Natural killer cell (primary cell): ENCODE measurements at regions not wholly inside any gene's neighbourhood (a gene's known extent, or its start where the extent isn't known, plus 50 kb on each side); places are given as distances from the start of the nearest gene placed in this dataset.
A peak's percentile ranks its signal among the peaks of the same experiment; 100 is the strongest.

Source experiments
- ATAC-seq, 3 donors: fragments of 150-1000 bp in 2 of 3; fragments of 200-7000 bp in 1 of 3; cut with Tn5 transposase; 1 replicate in 1 of 3; 2 replicates in 2 of 3; pipeline ENCODE4 v1.10.0; 2021; ENCODE audit warnings: mild to moderate bottlenecking in 2 of 3, moderate library complexity in 2 of 3
- DNase-seq, 2 donors: peaks; one replicate each; pipeline versions ENCODE4 v3.0.0 to v3.0.0-alpha.2; 2013 to 2021; ENCODE audit warnings: mixed read lengths in 1 of 2
- H3K27ac ChIP-seq: one replicate; pipeline ENCODE4 v1.5.1; 2013; ENCODE audit warnings: mild to moderate bottlenecking, low read length
- H3K27me3 ChIP-seq: one replicate; pipeline ENCODE4 v1.6.1; 2013; ENCODE audit warnings: low read length; ENCODE audit not compliant: control insufficient read depth, insufficient read depth
- H3K36me3 ChIP-seq: one replicate; pipeline ENCODE4 v1.6.1; 2013; ENCODE audit warnings: low read length; ENCODE audit not compliant: control insufficient read depth, insufficient read depth
- H3K4me1 ChIP-seq: one replicate; pipeline ENCODE4 v1.6.1; 2013; ENCODE audit warnings: low read length; ENCODE audit not compliant: control insufficient read depth, insufficient read depth
- H3K4me3 ChIP-seq: one replicate; pipeline ENCODE4 v1.5.1; 2013; ENCODE audit warnings: low read length
- H3K9me3 ChIP-seq: one replicate; pipeline ENCODE4 v1.6.1; 2013; ENCODE audit warnings: low read length; ENCODE audit not compliant: control insufficient read depth, insufficient read depth
- H3K27ac Mint-ChIP-seq, 2 donors: one replicate each; pipeline ENCODE4 v1.8.0; 2022; ENCODE audit warnings: mild to moderate bottlenecking in 2 of 2, mixed read lengths in 2 of 2, moderate library complexity in 1 of 2
- H3K27me3 Mint-ChIP-seq, 2 donors: one replicate each; pipeline ENCODE4 v1.8.0; 2022; ENCODE audit warnings: low read depth in 2 of 2, mixed read lengths in 2 of 2
- H3K36me3 Mint-ChIP-seq: one replicate; pipeline ENCODE4 v1.8.0; 2022; ENCODE audit warnings: mixed read lengths
- H3K4me1 Mint-ChIP-seq, 2 donors: one replicate each; pipeline ENCODE4 v1.8.0; 2022; ENCODE audit warnings: mixed read lengths in 2 of 2
- H3K4me3 Mint-ChIP-seq: one replicate; pipeline ENCODE4 v1.8.0; 2022; ENCODE audit warnings: mild to moderate bottlenecking, moderate library complexity, mixed read lengths
- H3K9me3 Mint-ChIP-seq, 2 donors: one replicate each; pipeline ENCODE4 v1.8.0; 2022; ENCODE audit warnings: mixed read lengths in 2 of 2
- WGBS: methylation state at CpG from one replicate; pipeline ENCODE4 v1.1.7; 2013; ENCODE audit warnings: missing lambda C conversion rate; ENCODE audit not compliant: insufficient coverage; 5-methylcytosine and 5-hydroxymethylcytosine counted together
- intact Hi-C: fragments of 100-400 bp; cut with micrococcal nuclease; formaldehyde crosslinking; loops from one replicate; pipeline ENCODE4 v1.14.2; 2022
- TF ChIP-seq, protein P1 (sequence below): fragments of 200-600 bp; IDR thresholded peaks from one replicate; pipeline ENCODE4 v1.8.0; 2022; ENCODE audit warnings: antibody characterized with exemption

DNA sequence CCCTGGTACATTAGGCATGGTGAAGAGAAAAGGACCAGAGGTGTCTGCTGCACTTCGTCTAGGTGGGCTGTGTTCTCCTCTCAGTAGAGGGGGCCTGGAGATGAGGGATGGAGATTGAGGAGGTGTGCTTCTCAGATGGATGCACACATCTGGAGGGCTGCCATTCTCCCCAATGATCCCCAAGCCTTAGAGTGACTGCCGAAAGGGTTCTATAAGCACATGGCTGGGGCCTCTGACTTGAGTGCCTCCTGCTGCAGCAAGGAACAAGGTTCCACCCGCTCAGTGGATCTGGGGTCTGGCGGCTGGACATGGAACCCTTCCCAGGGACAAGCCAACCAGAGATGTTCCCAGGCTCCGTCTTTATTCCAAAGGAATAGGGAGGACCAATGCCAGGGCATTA is 66.8 kb downstream of the CPN2 start:
- no peak for DNase-seq
- Histone ChIP-seq H3K36me3 (no peaks in the 10 kb centered on the region), H3K9me3 (no peaks in the 10 kb centered on the region), H3K4me1 (peaks cover 9% of the 10 kb centered on the region), H3K27me3 (peaks cover 7% of the 10 kb centered on the region), H3K27ac (no peak overlapping the region), H3K4me3 (no peak overlapping the region)
- intact Hi-C loops: no loop called here
- Mint-ChIP-seq H3K9me3 (no peaks in the 10 kb centered on the region), H3K36me3 (no peaks in the 10 kb centered on the region), H3K27me3 (peaks cover 18 to 19% of the 10 kb centered on the region in 2 donors), H3K27ac (no peak overlapping the region), H3K4me1 (peaks cover 16% of the 10 kb centered on the region in 2 donors), H3K4me3 (no peak overlapping the region)
- no peak for ATAC-seq
- TF ChIP-seq, protein P1, sequence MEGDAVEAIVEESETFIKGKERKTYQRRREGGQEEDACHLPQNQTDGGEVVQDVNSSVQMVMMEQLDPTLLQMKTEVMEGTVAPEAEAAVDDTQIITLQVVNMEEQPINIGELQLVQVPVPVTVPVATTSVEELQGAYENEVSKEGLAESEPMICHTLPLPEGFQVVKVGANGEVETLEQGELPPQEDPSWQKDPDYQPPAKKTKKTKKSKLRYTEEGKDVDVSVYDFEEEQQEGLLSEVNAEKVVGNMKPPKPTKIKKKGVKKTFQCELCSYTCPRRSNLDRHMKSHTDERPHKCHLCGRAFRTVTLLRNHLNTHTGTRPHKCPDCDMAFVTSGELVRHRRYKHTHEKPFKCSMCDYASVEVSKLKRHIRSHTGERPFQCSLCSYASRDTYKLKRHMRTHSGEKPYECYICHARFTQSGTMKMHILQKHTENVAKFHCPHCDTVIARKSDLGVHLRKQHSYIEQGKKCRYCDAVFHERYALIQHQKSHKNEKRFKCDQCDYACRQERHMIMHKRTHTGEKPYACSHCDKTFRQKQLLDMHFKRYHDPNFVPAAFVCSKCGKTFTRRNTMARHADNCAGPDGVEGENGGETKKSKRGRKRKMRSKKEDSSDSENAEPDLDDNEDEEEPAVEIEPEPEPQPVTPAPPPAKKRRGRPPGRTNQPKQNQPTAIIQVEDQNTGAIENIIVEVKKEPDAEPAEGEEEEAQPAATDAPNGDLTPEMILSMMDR: no peak
- WGBS: 94% methylated on average over 5 of the region's 5 CpGs

DNA sequence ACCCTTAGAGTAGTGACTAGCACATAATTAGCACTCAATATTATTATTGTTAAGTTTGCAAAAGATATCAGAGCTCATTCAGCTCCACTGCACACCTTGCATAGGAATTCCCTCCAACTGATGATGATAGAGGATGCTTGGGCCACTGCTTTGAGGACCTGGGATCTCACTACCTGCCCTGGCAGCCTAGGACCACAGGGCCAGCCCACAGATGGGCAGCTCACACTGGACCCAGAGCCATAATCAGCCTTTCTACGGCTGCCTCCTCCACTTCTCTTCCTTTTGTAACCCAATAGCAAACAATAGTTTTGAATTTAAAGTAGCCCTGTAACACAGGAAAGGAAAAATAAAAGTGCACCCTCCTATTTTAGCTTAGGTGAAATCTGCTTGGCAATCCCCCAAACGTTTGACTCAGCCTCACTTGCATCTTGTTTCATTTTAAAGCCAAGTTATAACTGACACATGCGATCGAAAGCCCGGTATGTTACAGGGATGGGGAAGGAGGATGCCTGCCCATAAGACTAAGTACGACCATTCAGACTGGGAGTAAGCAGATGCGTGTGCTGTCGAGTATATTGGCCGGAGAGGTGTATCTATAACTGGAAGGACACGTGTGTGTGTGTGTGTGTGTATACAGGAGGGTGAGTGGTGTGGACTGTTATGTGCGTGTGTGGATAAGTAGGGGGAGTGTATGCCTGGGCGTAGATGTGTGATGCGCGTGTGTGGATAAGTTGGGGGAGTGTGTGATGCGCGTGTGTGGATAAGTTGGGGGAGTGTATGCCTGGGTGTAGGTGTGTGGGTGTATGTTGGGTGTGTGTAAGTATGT is 65.9 kb downstream of the CPN2 start:
- intact Hi-C loops: no loop called here
- Histone ChIP-seq H3K27ac (no peak overlapping the region), H3K4me1 (peaks cover under 1% of the 10 kb centered on the region), H3K4me3 (no peak overlapping the region), H3K36me3 (no peaks in the 10 kb centered on the region), H3K27me3 (peaks cover 7% of the 10 kb centered on the region), H3K9me3 (no peaks in the 10 kb centered on the region)
- ATAC-seq (peak in 1 of 3 donors; percentile 33), DNase-seq (no peak)
- H3K36me3 Mint-ChIP-seq: no peaks in the 10 kb centered on the region
- H3K27ac Mint-ChIP-seq: no peak overlapping the region
- 63% methylated on average over 16 of the region's 16 CpGs for WGBS
- no peaks in the 10 kb centered on the region for H3K9me3 Mint-ChIP-seq
- peaks cover 7% of the 10 kb centered on the region in 2 donors for H3K4me1 Mint-ChIP-seq
- H3K27me3 Mint-ChIP-seq: peaks cover 17 to 25% of the 10 kb centered on the region in 2 donors
- TF ChIP-seq, protein P1: no peak
- H3K4me3 Mint-ChIP-seq: no peak overlapping the region

DNA sequence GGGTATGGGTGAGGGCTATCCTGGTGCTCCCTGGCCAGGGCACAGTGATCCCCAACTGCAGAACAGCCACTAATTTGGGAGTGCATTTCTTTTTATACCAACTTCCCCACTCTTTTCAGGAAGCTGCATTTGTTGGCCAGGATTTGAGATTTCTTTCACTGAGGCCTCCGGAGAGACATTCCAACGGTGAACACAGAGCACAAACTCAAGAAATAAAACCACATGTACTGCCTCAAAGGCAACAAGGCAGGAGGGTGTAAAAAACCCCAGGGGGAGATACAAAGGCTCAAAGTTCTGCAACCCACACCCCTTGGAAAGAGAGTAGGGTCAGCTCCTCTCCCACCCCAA is 65.3 kb downstream of the CPN2 start:
- Mint-ChIP-seq H3K27ac (no peak overlapping the region), H3K9me3 (no peaks in the 10 kb centered on the region), H3K36me3 (no peaks in the 10 kb centered on the region), H3K4me3 (no peak overlapping the region), H3K27me3 (peaks cover 17 to 28% of the 10 kb centered on the region in 2 donors), H3K4me1 (peaks cover 1% of the 10 kb centered on the region in 2 donors)
- intact Hi-C loops: no loop called here
- Histone ChIP-seq H3K27ac (no peak overlapping the region), H3K36me3 (no peaks in the 10 kb centered on the region), H3K4me3 (no peak overlapping the region), H3K4me1 (no peaks in the 10 kb centered on the region), H3K9me3 (no peaks in the 10 kb centered on the region), H3K27me3 (peaks cover 7% of the 10 kb centered on the region)
- TF ChIP-seq, protein P1: no peak
- DNase-seq (no peak), ATAC-seq (no peak)
- 33% methylated on average over 1 of the region's 2 CpGs for WGBS
